Stimulated activated CD8-positive, alpha-beta memory T cell treated with anti-CD3 and anti-CD28 coated beads, Interleukin-4, amount 100 ng/mL, for 24 hours (primary cell): ENCODE measurements at regions not wholly inside any gene's neighbourhood (a gene's known extent, or its start where the extent isn't known, plus 50 kb on each side); places are given as distances from the start of the nearest gene placed in this dataset.
"Not testable (repeated sequence)": the region's sequence is repeated elsewhere in the genome, so short reads cannot be mapped to it uniquely, and the experiment has no call there.

Experiments
- DNase-seq: peaks from one replicate; pipeline ENCODE4 v3.0.0-alpha.2; 2020; ENCODE audit warnings: low read depth

GRCh38 chr11:19627566-19627965, 85.1 kb upstream of the NAV2 start:
- DNase-seq, result no peak

GRCh38 chr11:19625438-19625837, 87.2 kb upstream of the NAV2 start:
- DNase-seq, result no peak

GRCh38 chr11:19617696-19618523, 94.7 kb upstream of the NAV2 start:
- DNase-seq, result no peak

- no peak for DNase-seq
Observed at GRCh38 chr11:19615341-19616183, 97.1 kb upstream of the NAV2 start.

GRCh38 chr11:19614370-19614940, 98.2 kb upstream of the NAV2 start:
- no peak for DNase-seq

- DNase-seq, result not testable (repeated sequence)
Observed at GRCh38 chr11:19612025-19612424, 100.6 kb upstream of the NAV2 start.

- no peak for DNase-seq
Observed at GRCh38 chr11:19607656-19608360, 104.8 kb upstream of the NAV2 start.

- no peak for DNase-seq
Observed at GRCh38 chr11:19606856-19607655, 105.6 kb upstream of the NAV2 start.

- no peak for DNase-seq
Observed at GRCh38 chr11:19605520-19606371, 106.9 kb upstream of the NAV2 start.

GRCh38 chr11:19604679-19605375, 107.8 kb upstream of the NAV2 start:
- no peak for DNase-seq

GRCh38 chr11:19603771-19604170, 108.9 kb upstream of the NAV2 start:
- no peak for DNase-seq

GRCh38 chr11:19602891-19603290, 109.7 kb upstream of the NAV2 start:
- DNase-seq, result no peak

- no peak for DNase-seq
Observed at GRCh38 chr11:19602406-19602805, 110.2 kb upstream of the NAV2 start.

GRCh38 chr11:19601235-19601634, 111.4 kb upstream of the NAV2 start:
- DNase-seq, result no peak

GRCh38 chr11:19599681-19600080, 113.0 kb upstream of the NAV2 start:
- DNase-seq, result no peak

GRCh38 chr11:19598876-19599486, 113.7 kb upstream of the NAV2 start:
- no peak for DNase-seq

GRCh38 chr11:19598456-19598855, 114.2 kb upstream of the NAV2 start:
- no peak for DNase-seq

- no peak for DNase-seq
Observed at GRCh38 chr11:19597876-19598275, 114.8 kb upstream of the NAV2 start.

GRCh38 chr11:19597206-19597605, 115.4 kb upstream of the NAV2 start:
- no peak for DNase-seq
